GM19467 (cell line): ENCODE measurements at regions not wholly inside any gene's neighbourhood (a gene's known extent, or its start where the extent isn't known, plus 50 kb on each side); places are given as distances from the start of the nearest gene placed in this dataset.
"Not testable (repeated sequence)": the region's sequence is repeated elsewhere in the genome, so short reads cannot be mapped to it uniquely, and the experiment has no call there.

Source experiments
- ATAC-seq: cut with Tn5 transposase; IDR thresholded peaks from one replicate; pipeline ENCODE4 v1.9.1; 2021; ENCODE audit warnings: mild to moderate bottlenecking, moderate library complexity; ENCODE audit not compliant: unreplicated experiment

DNA sequence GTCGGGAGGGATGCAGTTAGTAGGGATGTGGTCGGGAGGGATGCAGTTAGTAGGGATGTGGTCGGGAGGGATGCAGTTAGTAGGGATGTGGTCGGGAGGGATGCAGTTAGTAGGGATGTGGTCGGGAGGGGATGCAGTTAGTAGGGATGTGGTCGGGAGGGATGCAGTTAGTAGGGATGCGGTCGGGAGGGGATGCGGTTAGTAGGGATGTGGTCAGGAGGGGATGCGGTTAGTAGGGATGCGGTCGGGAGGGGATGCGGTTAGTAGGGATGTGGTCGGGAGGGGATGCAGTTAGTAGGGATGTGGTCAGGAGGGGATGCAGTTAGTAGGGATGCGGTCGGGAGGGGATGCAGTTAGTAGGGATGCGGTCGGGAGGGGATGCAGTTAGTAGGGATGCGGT, 96.2 kb downstream of the BDH1 start:
- ATAC-seq, result not testable (repeated sequence)

DNA sequence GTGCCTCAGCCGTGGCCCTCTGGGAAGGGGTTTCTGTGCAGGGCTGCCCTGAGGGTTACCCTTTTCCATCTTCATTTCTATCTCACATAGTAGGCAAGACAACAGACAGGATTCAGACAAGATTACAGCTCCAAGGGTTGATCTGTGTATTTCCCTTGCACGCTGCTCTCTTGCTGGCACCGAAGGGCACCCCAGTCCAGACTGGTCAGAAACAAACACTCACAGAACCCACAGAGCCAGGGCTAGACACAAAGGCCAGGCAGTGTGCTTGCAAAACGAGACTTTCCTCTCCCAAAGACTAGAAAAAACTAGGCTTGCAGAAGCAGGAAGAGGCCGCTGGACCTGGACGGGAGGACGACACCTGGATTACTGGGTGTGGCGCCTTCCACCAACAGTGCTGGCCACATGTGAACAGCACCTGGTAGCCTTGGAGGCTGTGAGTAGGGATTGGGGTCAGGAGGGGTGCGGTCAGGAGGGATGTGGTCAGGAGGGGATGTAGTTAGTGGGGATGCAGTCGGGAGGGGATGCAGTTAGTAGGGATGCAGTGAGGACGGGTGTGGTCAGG, 96.8 kb downstream of the BDH1 start:
- ATAC-seq, result no peak

DNA sequence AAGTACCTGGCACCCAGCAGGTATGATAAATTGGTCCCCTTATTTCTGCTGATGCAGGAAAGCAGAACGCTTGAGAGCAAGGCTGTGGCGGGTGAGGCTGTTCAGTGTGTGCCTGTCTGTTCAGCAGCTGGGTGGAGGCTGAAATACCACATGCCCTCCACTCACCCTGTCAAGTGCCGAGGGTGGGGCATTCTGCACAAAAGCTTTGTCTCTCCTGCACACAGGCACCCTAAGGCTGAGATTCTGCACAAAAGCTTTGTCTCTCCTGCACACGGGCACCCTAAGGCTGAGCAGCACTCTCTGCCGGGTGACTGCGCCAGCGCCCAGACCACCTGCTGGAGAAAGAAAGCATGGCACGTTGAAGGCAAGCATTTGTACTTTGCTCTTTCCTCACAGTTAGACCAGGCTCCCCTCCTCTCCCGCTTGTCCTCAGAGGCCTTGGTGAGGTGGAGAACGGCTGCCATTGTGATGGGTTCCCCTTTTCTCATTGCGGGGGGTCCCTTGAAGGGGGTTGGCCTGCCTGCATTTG, 97.5 kb downstream of the BDH1 start:
- no peak for ATAC-seq

DNA sequence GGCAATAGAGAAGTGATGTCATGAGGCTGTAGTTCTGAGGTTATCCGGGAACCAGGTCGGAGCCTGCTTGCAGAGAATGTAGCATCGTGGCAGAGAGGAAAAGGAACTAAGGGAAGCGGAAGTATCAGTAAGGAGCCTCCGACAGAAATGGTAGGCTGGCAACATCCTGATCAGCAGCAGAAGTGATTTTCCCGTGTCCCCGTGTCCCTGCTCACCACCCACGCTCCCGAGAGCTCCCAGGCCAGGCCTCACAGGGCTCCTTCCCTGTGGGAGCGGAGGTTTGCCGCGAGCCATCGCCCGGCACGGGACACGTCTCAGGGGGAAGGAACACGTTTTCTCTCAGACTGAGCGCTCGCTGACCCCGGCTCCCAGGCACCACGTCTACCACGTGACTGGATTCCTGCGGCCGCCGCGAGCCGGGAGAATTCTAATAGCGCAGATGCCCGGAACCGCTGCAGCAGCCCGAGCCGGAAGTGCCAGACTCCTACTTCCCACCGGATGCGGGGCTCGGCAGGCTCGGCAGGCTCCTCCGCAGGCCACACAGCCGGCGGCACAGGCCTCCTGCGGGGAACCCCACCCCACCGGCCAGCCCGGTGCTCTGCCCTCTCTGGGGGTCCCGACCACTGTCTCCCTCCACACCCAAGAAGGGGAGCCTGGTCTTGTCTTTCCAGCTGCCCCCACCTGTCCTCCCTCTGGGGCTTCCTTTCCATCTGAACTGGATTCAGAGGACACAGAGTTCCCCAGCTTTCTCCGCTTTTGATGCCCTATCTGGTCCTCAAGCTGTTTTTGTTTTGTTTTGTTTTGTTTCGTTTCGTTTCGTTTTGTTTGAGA, 99.3 kb downstream of the BDH1 start:
- peak; percentile 54 for ATAC-seq

- ATAC-seq, result not testable (repeated sequence)
Observed at GRCh38 chr3:197454841-197455240, 100.9 kb downstream of the BDH1 start.

- ATAC-seq, result no peak
Observed at GRCh38 chr3:197454014-197454413, 101.8 kb downstream of the BDH1 start.

DNA sequence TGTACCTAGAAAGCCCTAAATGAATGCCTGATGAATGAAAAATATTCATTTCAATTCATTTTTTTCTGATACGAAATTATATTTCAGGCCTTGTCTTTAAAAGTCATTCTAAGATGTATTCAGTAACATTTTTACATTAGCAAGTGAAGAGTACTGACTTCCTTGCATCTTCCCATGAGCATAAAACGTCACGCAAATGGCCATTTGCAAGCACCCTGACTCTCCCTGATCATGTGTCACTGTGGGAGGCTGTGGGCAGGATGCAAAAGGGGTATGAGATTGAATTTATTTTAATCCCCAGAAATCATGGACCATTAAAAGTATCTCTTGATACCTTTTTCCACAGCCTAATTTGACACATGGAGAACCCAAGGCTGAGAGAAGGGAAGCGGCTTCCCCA, 105.0 kb downstream of the BDH1 start:
- ATAC-seq, result no peak

GRCh38 chr3:197450308-197450707, 105.5 kb downstream of the BDH1 start:
- ATAC-seq, result no peak

DNA sequence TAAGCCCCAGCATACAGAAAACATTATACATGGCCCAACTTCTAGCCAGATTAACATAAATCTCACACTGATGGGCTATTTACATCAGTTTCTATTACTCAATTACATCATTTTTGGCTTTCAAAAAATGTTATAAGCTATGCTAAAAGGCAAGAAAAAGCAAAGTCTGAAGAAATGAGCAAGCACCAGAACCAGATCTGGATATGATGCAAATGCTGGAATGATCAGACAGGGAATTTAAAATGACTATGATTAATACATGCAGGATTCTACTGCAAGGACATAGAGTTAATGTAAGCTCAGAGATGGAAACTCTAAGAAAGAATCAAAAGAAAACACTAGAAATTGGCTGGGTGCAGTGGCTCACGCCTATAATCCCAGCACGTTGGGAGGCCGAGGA, 106.6 kb downstream of the BDH1 start:
- ATAC-seq, result not testable (repeated sequence)

DNA sequence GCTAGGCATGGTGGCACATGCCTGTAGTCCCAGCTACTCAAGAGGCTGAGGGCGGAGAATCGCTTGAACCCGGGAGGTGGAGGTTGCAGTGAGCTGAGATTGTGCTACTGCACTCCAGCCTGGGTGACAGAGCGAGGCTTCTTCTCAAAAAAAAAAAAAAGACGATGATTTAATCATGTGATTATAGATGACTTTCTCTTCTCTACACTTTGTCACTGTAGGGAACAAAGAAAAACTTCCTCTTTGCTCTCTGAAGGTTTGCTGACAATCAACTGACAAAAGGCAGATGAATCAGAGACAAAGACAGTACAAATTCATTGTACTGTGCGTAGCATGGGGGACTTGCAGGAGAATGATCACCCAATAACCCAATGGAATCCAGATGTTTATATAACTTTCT, 108.0 kb downstream of the BDH1 start:
- not testable (repeated sequence) for ATAC-seq

GRCh38 chr3:197447057-197447456, 108.7 kb downstream of the BDH1 start:
- ATAC-seq, result no peak

DNA sequence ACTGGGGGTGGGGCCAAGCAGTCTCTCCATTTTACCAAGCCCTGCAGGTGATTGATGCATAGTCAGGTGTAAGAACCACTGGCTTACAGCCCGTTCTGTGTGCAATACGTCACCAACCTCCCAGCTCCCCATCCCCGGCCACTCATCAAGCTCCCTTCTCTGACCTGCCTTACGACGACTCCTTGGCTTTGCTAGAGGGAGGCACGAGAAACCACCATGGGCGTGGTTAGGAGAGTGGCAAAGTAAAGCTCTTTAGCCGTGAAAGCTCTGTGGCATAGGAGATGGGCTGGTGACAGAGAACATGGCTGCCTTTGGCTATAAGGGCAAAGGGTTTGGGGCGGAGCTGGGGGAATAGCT, 109.1 kb downstream of the BDH1 start:
- no peak for ATAC-seq

DNA sequence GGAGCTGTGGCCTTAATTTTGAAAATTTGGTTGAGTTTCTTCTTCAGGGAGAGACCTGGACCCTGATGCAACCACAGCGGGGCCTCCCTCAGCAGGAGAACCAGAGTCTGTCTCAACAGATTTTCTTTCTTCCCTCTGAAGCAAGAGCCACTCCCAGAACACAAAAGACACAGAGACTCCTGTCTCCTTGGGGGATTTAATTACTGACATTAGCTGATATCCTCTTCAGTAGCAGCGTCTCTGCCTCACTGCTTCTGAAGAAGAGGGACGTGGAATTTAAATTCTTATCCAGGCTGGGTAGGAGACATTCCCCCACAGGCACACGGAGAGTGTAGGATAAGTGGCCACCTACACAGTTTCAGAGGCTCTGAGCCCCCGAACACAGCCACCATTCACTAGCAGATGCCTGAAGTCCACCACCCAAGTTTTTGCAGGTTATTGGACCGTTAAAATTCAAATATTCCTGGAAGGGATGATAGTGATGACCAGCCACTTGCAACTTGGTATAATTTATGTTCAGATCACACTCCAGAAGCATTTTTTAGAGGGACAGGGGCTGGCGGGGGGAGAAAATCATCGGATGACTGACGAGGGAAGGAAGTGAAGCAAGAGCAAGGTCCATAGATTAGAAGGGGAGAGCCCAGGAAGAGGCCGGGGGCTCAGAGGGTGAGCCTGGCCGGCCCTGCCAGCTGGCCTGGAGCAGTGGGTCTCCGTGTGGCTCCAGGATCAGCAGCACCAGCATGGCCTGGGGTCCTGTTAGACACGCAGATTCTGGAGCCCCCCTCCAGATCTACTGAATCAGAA, 109.7 kb downstream of the BDH1 start:
- ATAC-seq, result no peak

GRCh38 chr3:197444793-197445379, 110.9 kb downstream of the BDH1 start:
- no peak for ATAC-seq

DNA sequence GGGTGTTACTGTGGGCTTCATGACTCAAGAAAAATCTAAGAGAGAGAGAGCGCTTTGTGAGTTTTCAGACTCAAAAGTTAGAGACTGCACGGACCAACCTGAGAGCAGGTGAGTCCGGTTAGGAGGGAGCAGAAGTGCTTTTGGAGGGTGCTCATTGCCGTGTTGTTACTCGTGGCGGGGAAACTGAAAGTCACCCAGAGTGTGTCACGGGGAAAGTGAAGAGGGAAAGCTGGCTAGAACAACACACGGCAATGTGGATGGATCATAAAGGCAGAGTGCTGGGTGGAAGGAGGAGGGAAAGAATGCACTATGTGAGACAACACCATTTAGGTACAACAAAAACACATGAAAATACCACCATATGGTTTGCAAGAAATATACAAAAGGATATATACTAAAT, 112.3 kb downstream of the BDH1 start:
- no peak for ATAC-seq

DNA sequence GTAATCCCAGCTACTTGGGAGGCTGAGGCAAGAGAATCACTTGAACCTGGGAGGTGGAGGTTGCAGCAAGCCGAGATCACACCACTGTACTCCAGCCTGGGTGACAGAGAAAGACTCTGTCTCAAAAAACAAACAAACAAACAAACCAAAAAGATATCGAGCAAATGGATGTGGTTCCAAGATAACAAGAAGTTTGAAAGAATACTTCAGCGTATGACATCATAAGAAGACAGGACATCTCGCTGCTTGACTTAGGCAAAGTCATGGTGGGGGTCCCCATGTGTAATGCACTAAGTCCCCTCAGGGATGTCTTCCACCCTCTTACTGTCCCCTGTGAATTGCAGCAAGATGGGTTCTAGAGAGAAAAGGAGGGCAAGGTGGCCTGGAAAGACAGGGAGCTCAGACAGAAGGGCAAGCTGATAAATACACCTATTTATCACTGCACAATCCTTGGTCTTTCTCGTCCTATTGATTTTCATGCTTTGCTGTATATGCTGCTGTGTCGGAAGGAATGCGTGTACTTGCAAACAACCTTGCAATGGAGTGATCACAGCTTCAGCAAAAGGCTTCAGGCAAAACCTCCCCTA, 115.0 kb downstream of the BDH1 start:
- ATAC-seq, result no peak

DNA sequence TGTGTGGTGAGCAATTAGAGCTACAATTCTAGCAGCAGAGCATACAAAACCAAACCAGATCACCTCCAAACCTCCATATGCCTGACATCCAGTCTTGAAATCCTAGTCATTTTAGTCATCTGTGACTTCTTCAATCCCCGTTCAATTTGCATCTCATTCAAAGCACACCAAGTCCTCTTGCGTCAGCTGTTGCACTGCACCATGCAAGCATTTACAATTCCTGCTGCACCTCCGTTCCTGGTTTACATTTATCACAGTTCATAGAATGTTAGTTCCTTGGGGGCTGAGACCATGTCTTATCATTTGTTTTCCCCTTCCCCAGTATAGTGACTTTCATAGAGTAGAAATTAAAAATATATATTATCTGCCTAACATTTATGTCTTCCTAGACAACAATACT, 116.9 kb downstream of the BDH1 start:
- ATAC-seq, result no peak

- no peak for ATAC-seq
Observed at GRCh38 chr3:197435426-197435825, 120.3 kb downstream of the BDH1 start.

DNA sequence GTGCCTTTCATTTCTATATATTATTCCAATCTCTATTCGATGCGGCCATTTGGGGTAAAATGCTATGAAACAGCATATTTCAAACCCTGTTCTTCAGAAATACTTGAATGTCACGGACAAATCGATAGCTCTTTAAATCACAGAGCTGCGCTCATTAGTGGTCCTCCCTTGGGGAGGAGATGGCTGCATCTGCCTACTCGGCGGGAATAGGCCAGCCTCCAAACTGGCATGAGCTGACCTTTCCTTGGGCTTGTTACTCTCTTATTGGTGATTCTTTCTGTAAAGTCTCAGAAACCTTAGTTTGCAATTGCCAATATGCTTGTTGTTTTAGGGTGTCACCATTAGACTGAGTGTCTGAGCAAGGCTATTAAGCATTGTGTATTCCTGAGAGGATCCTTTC, 120.9 kb downstream of the BDH1 start:
- ATAC-seq, result no peak

DNA sequence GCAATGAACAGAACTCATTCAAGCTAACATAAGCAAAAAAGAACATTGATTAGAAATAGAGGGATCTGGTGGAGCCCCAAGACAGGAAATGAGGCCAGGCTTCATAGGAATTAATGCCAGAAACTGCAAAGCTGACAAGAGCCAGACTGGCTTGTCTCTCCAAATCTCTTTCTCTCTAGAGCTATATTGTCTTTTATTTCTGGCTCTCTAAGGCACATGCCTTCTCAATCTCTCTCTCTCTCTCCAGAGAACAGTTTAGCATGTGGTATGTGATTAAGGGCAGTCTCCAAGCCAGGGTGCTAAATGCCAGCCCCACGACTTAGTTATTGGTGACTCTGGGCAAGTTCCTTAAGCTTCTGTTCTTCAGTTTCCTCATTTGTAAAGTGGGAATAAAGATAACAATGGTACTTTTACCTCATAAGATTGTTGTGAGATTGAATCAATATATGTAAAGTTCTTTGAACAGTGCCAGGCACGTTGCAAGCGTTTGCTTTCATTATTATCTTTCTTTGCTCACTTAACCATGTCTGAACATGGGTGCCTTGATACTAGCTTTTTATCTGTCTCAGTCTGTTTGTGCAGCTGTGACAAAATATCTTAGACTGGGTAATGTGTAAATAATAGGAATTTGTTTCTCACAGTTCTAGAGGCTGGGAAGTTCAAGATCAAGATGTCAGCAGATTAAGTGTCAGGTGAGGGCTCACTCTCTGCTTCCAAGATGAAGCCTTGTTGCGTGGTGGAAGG, 123.2 kb downstream of the BDH1 start:
- no peak for ATAC-seq
